Astrocyte of the spinal cord (primary cell): ENCODE measurements at regions not wholly inside any gene's neighbourhood (a gene's known extent, or its start where the extent isn't known, plus 50 kb on each side); places are given as distances from the start of the nearest gene placed in this dataset.

Experiments
- DNase-seq: peaks from one replicate; pipeline ENCODE4 v3.0.0; 2011; ENCODE audit warnings: low read depth, low spot score
- H3K4me3 ChIP-seq: 2 replicates; pipeline ENCODE4 v1.5.1; 2011; ENCODE audit warnings: low read depth, mild to moderate bottlenecking, low read length, moderate library complexity
- CTCF ChIP-seq: IDR thresholded peaks from 2 replicates; pipeline ENCODE4 v1.5.1; 2012; ENCODE audit warnings: low read depth, mild to moderate bottlenecking, low read length, inconsistent platforms
- in situ Hi-C: cut with HindIII; loops from 2 replicates; pipeline ENCODE4 v1.10.0; 2017; ENCODE audit warnings: low sequenced_read_pairs

DNA sequence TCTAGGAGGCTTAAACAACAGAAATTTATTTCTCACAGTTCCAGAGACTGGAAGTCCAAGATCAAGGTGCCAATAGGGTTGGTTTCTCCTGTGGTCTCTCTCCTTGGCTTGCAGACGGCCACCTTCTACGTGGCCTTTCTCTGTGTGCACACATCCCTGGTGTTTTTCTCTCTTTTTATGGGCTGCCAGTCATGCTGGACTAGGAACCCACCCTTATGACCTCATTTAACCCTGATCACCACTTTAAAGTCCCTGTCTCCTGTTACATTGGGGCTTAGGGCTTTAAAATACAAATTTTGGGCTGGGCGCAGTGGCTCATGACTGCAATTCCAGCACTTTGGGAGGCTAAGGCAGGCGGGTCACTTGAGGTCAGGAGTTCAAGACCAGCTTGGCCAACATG lies 157.1 kb downstream of the TLE1 start:
- in situ Hi-C loops: no loop called here
- DNase-seq: no peak
- H3K4me3 ChIP-seq: no peak overlapping the region
- TF ChIP-seq CTCF: no peak

- DNase-seq: no peak
- no peak overlapping the region for H3K4me3 ChIP-seq
- TF ChIP-seq CTCF: no peak
- in situ Hi-C loops: no loop called here
Measured at GRCh38 chr9:81531511-81531910, 157.8 kb downstream of the TLE1 start.

GRCh38 chr9:81530846-81531245 lies 158.5 kb downstream of the TLE1 start:
- no peak for DNase-seq
- no peak overlapping the region for H3K4me3 ChIP-seq
- in situ Hi-C loops: no loop called here
- TF ChIP-seq CTCF: no peak

DNA sequence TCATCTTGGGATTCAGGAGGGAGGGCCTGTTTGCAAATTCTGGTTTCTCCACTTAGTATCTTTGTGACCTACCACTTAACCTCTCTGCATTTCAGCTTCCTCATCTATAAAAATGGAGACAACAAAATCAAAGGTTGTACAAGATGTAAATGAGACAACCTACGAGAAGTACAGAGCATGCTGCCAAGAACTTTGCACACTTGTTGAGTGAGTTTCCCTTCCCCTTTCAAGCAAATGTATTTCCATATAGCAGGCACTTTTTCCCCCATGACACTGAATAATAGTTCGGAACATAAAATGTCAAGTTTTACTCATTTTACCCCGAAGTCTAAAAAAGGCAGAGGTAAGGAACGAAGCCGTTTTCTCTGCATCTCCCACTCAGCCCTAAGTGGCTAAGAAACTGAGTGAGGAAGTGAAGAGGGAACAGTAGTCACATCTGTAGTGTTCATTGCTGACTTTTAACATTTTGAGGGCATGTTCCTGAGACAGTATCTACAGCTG lies 159.0 kb downstream of the TLE1 start:
- no peak for DNase-seq
- TF ChIP-seq CTCF: no peak
- in situ Hi-C loops: no loop called here
- H3K4me3 ChIP-seq: no peak overlapping the region

- DNase-seq: peak; percentile 64
- H3K4me3 ChIP-seq: no peak overlapping the region
- in situ Hi-C loops: no loop called here
- TF ChIP-seq CTCF: no peak
Measured at GRCh38 chr9:81529556-81530193, 159.7 kb downstream of the TLE1 start.

DNA sequence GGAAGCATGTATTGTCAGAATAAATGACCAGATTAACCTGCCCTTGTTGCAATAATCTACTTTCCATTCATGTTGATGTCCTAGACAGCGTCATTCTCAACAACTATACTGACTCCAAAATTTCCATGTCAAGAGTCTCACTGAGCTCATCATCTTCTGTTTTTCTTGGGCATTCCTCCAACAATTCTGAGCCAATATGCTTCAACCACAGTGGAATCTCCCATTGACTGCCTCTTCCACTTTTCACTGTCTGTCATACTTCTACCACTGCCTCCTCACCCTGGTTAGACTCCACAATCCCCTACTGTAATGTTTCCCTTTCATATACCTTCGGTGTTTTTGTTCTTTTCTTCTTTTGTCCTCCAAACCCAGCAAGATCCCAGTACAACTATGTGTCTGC lies 162.8 kb downstream of the TLE1 start:
- peak; percentile 84 for DNase-seq
- no peak overlapping the region for H3K4me3 ChIP-seq
- TF ChIP-seq CTCF: no peak
- in situ Hi-C loops: no loop called here
